Hematopoietic multipotent progenitor cell treated with erythropoietin and hydrocortisone succinate and interleukin-3 and kit ligand, for 8 days (in vitro differentiated cells): ENCODE measurements at regions not wholly inside any gene's neighbourhood (a gene's known extent, or its start where the extent isn't known, plus 50 kb on each side); places are given as distances from the start of the nearest gene placed in this dataset.
"Not testable (repeated sequence)": the region's sequence is repeated elsewhere in the genome, so short reads cannot be mapped to it uniquely, and the experiment has no call there.

Experiments used
- DNase-seq: peaks from one replicate; pipeline ENCODE4 v3.0.0-alpha.2; 2015

DNA sequence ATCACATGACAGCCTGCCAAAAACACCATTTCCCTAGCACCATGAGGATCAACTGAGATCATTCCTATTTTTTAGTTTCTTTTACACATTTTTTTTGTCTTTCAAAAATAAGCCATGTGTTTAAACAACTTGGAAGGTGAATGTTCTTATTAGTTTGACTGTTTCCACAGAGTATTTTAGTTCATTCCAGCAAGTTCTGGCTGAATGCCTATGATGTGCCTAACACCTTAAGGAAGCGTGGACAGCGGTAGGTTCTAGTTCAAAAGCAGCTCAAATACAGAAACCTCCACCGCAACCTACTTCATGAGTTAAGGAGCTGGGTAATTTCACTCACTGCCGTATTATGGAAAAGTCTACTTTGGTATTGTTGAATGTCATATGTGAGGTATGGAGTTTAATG lies 101.3 kb upstream of the ADAMTS9 start:
- no peak for DNase-seq

- no peak for DNase-seq
Measured at GRCh38 chr3:64783200-64783599, 95.4 kb upstream of the ADAMTS9 start.

DNA sequence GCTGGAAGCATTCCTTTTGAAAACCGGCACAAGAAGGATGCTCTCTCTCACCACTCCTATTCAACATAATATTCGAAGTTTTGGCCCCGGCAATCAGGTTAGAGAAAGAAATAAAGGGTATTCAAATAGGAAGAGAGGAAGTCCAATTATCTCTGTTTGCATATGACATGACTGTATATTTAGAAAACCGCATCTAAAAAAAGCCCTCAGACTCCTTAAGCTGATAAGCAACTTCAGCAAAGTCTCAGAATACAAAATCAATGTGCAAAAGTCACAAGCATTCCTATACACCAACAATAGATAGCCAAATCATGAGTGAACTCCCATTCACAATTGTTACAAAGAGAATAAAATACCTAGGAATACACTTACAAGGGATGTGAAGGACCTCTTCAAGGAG lies 93.1 kb upstream of the ADAMTS9 start:
- not testable (repeated sequence) for DNase-seq

DNA sequence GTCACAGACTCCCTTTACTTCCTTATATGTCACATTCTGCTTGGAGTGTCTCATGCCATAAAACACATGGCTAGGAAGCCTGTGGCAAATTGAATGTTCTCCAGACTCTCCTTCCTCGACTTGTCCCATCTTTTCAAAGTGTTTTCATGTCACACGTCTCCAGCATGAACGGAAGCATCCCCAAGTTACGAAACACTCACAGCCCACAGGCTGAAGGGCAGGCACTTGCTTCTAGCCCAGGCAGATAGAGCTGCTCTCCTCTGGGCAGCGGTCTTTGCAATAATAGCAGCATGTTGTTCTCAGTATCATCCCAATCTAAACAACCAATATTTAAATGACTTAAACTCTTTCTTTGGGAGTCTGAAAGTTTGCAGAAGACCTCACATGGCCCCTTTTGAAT lies 85.3 kb upstream of the ADAMTS9 start:
- no peak for DNase-seq

GRCh38 chr3:64766440-64766839 lies 78.6 kb upstream of the ADAMTS9 start:
- DNase-seq, result no peak

DNA sequence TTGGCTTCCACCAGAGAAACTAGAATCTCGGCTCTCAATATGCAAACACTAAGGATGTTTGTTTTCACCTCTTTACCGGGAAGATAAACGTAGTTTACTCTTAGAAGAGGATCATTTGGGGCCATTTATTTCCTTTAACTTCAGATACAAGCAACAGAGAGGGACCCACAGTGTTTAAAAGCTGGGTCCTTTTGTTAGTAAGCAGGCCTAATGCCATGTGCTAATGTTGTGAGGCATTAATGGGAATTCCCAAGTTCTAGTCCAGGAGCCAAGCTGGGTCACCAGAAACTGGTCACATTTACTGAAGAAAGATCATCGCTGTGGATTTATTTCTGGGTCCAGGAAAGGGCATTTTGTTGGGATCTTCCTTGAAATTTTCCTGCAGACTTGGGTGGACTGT lies 78.1 kb upstream of the ADAMTS9 start:
- no peak for DNase-seq

DNA sequence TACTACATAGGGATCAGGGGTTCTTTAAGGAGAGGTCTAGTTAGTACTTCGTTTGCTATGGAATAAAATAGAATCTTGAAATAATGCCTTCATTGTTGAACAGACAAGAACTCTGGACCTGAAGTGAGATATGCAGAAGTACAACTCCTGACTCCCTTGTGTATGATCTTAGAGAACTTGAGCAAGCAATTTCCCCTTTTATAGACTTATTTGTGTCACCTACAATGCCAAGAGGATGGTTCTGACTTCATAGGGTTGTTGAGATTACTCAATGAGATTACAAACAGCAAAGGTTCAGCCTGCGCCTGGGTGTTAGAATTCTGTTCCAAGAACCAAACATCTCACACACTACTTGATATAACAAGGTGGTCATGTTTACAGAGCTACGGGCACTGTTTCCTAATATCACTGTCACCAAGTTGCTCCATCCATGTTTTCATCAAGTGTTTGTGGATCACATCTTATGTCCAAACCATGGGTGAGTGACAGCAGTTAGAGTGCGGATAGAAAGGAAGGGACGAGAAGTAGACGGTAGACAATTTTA lies 76.7 kb upstream of the ADAMTS9 start:
- no peak for DNase-seq

- no peak for DNase-seq
Measured at GRCh38 chr3:64763980-64764379, 76.2 kb upstream of the ADAMTS9 start.

DNA sequence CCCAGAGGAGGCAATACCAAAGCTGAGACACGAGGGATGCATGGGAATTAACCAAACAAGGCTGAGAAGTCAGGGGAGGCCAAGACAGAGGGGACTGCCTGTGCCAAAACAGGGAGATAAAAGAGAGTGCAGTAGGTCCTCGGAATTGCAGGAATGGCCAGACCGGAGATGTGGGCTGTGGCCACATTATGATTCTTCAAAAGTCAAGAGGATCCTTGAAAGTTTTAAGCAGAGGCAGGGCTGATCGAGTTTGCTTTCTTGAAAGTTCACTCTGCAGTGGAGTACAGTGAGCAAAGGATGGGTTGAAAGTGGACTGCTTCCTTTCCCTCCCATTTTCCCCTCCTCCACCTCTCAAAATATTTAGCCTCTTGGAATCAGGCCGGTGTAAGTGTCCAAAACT lies 73.9 kb upstream of the ADAMTS9 start:
- no peak for DNase-seq

DNA sequence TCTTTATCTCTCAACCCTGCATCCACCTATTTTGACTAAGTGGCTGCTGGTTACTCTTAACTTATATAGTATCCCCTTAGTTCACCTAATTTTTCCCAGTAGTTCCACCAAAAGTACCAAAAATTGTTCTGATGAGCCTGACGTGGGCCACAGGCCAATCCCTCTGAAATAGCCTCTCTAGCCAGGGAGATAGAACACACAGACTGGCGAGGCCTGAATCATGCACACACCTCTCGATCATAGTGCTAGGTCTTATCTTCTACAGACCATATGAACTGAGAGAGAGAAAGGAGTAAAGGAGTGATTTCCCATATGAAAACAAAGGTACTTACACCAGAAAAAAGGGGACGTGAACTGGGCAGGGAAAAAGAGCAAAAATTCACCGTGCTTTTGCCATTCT lies 72.5 kb upstream of the ADAMTS9 start:
- no peak for DNase-seq

DNA sequence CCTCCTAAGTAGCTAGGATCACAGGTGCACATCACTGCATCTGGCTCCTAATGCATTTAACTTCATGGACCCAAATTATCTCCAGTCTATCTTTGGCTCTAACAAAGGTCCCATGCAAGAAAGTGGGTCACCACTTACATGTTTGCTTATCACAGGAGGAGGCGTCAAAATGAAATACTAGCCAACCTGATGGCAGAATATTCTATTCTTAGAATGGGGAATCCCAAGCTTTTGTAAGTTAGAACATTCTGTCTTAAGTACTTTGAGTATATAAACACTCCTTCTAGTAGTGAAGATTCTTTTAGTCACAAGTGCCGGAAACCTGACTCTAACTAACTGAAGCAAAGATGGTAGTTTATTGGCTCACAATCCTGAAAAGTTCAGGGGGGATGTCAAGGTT lies 72.0 kb upstream of the ADAMTS9 start:
- DNase-seq, result no peak

DNA sequence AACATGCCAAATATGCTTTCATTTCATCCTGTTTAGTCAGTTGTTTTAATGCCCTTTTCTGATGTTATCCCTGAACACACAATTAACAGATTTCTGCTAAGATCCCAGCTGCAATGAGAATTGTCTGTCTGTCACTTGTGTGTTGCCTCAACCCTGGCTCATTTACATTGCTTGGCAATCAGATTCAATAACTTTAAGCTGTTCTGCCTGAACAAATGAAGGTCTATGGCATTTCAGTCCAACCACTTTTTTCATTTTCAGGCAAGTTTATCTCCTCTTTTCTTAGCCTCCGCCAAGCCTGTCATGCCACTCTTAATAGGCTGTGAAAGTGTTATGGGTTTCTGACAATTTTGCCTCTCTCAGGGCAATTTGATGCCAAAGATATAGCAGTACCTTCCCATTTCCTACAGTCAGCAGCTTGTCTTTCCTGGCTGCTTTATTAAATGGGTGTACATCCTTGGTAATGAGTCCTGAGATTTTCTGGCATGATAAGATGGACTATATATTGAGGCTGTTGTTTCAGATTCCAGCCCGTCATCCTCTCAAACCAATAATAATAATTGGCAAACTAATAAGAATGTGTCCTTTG lies 68.7 kb upstream of the ADAMTS9 start:
- no peak for DNase-seq

DNA sequence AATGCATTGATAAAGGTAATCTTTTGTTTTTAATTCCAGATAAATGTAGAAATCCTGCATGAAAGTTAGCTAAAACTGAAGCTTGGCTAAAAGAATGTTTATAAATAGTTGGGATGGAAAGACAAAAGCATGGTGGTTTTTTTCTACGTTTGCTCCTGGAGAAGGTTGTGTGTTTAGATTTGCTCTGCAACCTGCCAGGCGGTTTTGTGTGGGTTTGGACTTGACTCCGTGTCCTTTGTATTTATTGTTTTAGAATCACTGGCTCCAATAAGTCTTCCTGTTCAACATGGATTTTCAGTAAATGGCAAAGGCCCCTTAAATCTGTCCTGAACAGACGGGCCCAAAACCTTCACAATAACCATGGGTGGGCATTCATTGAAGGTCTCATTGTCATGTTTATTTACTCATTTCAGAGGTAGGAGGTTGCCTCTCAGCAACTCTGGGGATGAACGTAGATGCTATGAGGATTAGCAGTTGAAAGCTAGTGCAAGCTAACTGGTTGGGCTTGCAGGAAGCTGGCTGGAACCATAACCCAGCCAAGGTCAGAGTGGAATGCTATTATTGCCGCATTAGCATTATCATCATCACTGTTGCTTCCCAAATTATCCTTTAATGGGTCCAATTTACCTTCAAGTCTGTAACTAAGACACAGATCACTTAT lies 60.6 kb upstream of the ADAMTS9 start:
- DNase-seq, result no peak

- DNase-seq, result no peak
Measured at GRCh38 chr3:64747679-64748078, 59.9 kb upstream of the ADAMTS9 start.

DNA sequence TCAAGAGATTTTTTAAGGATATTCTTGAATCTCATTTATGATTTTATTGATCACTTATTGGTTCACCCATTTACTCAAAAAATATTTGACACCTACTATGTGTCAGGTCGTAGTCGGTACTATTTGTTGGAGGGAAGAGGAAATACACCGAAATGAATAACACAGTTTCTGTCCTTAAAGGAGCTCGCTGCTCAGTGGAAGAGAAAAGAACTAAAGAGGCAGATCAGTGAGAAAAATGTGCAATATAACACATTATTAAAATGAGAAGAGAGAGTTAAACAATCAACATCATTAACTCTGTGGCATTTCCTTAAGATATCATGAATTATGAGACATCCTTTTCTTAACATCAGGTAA lies 56.1 kb upstream of the ADAMTS9 start:
- no peak for DNase-seq

DNA sequence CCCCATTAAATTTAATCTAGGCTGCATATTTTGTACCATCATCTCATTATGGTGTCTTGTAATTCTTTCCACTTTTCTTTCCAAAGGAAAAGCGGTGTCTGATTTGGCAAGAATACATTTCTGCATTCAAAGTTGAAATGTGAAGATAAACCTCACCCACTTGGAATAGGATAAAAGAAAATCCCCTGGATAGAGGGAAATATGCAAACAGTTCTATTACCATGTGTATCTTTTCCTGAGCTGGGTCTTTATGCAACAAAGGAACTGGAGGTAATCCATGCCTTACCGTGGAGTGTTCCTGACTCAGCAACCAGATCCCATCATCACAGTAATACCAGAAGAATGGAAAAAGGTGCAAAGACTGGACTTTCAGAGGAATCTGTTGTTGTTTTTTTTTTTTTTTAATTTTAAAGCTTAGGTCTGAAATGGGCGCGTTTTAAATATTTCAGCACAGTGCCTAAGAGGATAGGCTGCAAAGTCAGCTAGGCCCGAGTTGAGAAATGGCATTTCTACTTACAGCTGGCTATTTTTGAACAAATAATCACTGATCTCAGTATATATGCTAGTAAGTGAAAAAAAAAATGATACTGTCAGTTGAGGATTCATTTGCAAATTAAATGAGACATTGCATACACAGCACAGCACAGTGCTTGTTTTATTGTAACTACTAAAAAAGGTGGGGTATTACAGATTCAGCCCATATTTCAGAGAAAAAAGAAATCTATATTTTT lies 55.5 kb upstream of the ADAMTS9 start:
- DNase-seq, result no peak

DNA sequence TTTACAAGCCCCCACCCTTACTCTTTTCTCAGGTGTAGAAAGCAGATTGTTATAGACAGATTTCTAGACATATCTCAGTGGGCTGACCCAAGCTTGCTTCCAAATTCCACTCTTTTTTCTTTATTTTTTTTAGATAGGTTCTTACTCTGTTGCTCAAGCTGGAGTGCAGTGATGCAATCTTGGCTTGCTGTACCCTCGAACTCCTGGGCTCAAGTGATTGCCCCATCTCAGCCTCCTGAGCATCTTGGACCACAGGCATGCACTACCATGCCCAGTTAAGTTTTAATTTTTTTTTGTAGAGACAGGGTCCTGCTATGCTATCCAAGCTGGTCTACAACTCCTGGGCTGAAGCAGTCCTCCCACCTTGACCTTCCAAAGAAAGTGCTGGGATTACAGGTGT lies 53.5 kb upstream of the ADAMTS9 start:
- DNase-seq, result no peak

GRCh38 chr3:64739971-64740631 lies 52.3 kb upstream of the ADAMTS9 start:
- DNase-seq, result no peak
